Bone marrow (tissue), 2 donors: ENCODE measurements at regions not wholly inside any gene's neighbourhood (a gene's known extent, or its start where the extent isn't known, plus 50 kb on each side); places are given as distances from the start of the nearest gene placed in this dataset.
"Not testable (repeated sequence)": the region's sequence is repeated elsewhere in the genome, so short reads cannot be mapped to it uniquely, and the experiment has no call there.

ENCODE experiments used
- DNase-seq, 2 donors: peaks; one replicate each; lab custom pipeline; 2025; lab: John Stamatoyannopoulos, UW

DNA sequence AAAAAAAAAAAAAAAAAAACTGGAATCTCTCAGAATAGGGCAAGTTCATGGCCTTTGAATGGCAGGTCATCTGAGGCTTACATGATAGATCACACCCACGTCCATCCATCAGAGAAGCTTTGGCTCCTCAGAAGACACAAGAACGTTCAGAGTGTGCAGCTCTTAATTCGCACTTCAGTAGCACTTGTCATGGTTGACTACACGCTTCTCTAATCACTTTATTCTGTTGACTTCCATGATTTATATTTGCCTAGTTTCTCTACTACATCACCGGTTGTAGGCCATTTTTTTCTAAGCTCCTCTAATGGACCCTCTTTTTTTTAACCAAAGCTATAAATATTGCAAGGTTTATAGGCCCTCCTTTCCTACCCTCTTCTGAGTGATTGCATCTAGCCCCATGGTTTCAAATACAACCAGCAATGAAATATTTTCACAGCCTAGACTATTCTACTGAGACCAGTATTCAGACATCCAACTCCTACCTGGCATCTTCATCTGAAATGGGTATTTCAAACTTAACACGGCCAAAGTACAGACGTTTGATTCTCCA lies 305.4 kb upstream of the CELF2 start:
- no peak for DNase-seq

DNA sequence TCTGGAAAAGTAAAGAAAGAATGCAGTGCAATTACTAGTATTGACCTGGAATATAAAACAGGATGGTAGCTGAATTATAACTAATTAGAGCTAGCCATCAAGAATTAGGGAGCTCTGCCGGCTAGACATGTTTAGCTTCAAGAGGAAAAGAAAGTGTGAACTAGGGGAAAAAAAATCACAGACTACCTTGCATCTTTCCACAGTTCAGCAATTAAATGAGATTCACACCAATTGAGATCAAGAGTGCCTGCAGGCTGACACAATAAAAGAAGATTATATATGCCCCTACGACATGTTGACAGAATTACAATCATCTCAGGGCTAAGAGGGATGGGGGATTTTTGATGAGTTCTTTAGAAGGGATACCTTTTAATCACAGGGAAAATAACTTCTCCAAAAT lies 303.3 kb upstream of the CELF2 start:
- no peak for DNase-seq

DNA sequence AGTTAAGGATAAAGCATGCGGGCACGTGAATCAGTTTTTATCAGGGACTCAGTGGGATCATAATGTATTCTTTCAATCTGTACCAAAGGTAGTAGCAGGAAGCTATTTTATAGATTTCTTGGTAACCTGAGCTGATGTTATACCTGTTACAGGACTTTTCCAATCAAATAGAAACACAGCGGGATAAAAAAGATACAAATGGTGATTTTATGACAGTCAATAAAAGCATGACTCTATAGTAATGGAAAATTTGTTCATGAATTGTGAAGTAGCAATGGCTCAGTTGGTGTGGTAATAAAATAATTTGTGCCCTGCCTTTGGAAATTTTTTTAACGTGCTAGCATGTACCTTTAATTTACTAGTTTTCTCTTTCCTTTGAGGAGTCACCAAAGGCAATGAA lies 300.7 kb upstream of the CELF2 start:
- DNase-seq = no peak

DNA sequence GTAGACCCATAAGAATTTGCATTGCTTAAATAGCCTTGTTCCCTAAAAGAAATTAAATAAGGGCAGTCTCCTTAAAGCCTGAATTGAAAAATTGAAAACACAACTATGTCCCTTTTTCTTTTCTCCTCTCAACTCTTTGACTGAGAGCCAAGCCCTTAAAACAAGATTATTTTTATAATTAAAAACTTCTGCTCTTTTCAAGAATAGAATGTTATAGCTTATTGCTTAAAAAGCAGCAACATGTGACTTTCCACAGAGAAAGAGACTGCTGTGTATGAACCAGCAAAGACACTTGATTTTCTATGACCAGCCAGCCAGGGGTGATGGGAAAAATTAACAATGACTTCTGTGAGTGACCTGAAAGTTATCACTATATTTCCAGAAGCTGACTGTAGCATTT lies 295.2 kb upstream of the CELF2 start:
- DNase-seq = no peak

DNA sequence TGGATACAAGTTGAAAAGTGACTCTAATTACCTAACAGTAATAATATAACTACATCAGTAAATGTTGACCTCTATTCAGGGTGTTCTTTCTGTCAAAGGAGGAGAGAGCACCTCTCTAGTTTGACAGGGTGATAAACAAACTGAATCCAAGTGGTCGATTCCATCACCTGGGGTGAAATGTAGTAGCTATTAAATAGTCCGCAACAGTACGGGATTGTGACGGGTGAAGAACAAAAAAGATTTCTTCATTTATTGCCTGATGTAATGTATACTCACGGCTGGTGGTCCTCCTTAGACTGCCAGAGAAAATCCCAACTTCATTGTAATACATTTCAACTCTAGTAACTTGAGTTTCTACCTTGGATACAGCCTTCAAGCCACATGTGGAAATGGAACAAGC lies 292.5 kb upstream of the CELF2 start:
- DNase-seq = no peak

DNA sequence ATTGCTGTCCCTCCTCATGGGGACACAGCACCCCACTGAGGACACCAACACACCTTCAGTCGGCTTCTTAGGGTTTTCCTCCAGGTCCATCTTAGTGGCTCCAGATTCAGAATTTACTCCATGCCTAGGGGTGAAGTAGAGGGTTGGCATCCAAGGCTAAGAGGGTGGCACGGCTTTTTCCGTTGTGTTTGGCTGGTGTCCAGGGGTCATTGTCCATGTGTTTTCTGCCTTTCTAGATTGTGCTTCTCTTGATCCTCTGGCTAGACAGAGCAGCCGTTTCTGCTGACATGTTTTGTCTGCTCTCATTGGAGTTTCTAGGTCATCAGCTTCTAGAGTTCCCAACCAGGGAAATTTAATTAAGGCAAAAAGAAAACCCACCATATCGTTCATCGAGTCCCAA lies 291.6 kb upstream of the CELF2 start:
- DNase-seq = no peak

DNA sequence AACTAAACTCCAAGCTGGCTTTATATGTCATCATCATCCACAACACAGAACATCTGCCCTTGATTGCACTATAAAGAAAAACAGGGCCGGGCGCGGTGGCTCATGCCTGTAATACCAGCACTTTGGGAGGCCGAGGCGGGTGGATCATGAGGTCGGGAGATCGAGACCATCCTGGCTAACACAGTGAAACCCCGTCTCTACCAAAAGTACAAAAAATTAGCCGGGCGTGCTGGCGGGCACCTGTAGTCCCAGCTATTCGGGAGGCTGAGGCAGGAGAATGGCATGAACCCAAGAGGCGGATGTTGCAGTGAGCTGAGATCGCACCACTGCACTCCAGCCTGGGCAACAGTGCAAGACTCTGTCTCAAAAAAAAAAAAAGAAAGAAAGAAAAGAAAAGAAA lies 290.3 kb upstream of the CELF2 start:
- not testable (repeated sequence) for DNase-seq

DNA sequence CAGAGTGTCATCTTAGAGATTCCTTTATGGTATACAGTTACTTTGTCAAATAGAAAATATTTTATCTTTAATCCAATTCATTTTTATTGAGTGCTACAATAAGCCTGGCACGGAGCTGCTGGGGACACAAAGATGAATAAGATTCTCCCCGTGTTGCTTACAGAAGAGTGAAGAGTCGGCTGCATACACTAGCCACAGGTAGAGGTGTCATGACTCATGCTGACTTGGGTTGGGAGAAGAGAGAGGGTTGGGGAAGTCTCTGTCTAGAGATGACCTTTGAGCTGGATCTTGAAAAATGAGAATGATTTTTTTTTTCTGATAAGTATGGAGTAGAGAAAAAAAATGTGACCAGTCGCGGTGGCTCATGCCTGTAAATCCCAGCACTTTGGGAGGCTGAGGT lies 289.9 kb upstream of the CELF2 start:
- no peak for DNase-seq

DNA sequence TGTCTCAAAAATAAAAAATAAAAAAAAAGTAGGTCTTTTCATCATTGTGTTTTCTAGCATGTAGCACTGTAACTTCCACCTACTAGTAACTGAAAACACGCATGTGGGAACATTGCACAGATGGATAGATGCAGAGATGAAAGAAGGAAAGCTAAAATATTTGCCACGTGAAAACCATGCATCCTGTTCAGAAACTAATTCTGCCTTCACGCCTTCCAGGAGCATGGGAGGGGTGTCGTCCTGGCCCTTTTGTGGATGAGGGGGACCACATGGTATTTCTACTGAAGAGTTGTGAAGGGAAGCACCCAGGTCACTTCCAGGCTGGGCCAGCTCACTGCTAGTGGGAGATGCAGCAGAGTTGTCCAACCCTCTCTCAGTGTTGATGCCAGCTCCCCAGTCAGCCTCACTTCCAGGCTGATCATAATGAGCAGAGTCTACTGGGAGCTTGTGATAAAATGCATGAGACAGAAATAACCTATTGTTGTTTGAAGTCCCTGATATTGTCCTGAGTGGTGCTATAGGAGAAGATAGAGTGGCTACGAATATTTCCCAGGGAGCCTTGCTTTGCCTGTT lies 287.1 kb upstream of the CELF2 start:
- DNase-seq = no peak

DNA sequence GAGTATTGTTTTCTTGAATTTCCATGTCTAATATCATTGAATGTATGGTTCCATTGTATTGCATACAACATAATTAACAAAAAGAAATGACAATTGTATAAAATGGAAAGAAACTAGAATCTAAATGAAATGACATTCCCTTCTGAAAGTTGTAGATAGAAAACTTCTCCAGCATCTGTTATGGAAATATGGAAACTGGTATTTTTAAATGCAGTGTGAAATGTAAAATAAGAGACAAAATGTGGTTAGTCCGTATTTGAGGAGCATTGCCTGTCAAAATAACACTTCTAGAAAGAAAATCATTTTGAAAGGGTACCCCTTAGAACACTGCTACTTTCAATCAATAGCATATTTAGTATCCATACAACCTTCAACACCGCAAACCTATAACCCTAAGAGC lies 286.3 kb upstream of the CELF2 start:
- DNase-seq = no peak

DNA sequence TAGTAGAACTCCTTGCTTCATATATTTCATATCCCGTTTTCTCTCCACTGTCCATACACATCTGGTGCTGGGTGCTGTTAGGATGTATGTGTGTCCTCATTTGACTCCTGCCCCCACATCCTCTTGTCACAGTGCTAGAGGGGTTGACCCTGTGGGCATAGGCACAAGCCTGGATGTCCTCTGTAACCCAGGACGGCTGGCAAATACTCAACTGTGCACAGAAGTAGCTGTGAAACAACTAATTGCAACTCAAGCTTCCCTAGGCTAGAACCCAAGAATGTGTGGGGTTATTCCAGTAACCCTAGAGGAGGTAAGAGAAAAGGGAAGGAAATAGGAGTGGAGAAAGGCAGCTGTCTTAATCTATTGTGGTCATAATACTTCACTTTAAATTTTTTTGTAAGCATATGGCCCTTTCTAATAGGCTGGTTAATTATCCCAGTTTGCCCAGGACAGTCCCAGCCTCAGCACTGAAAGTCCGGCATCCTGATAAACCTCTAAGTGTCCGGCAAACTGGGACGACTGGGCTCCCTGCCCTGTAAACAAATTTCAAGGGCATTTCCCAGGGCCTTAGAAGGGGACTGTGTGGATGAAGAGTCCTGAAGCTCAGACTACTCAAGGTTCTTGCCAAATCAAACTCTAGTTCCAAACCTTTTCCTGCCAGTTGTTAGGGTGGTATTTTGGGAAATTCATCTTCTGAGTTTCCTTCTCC lies 283.2 kb upstream of the CELF2 start:
- DNase-seq = no peak

DNA sequence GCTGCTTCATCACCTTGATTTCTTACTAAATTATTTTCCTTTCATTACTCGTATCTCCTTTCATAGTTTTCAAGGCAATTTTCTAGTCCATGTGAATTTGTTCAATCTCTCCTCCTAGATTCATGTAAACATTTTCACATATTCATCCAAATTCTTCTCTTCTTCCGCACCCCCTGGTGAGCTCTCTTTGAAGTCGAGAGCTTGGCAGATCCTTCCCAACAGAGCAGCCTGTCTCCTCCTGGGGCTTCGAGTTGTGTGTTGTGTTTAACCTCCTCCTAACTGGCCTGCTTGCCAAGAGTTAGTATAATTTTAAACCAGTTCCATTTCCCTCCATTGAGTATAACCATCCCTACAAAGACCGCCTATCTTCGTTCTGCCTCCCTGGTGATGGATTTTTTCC lies 272.4 kb upstream of the CELF2 start:
- DNase-seq = no peak

DNA sequence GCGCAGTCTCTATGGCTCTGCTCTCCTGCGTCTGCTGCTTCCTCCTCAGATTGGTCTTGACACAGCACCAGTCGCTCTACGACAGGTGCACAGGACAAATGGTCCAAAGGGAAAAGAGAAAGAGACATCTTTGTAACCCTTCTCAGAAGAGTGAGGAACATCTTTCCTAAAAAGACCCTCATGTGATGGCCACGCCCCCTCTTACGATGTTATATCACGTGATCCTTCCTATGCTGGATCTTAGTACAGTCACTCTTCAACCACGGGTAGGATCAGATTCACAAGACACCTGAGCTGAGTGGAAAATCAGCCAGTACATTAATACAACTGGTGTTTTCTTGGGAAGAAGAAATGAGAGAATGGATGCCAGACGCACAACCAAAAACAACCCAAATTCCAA lies 262.2 kb upstream of the CELF2 start:
- no peak for DNase-seq

DNA sequence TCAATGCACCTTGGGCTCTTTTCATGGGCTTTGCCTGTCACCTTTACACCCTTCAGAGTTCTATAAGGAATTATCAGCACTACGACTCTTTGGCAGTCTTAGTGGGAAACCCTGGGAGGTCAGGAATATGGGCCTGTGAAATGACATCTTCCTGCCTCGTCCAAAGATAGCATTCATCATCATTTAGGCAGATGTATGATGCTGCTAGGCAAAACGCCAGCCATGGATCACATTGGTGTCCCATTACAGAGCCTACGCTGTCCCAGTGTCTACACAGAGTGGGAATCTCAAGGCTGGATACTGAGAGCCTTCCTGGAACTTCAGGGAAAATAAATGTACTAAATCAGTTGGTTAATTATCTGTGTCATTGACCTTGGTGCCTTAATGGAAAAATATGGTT lies 259.4 kb upstream of the CELF2 start:
- DNase-seq = no peak

DNA sequence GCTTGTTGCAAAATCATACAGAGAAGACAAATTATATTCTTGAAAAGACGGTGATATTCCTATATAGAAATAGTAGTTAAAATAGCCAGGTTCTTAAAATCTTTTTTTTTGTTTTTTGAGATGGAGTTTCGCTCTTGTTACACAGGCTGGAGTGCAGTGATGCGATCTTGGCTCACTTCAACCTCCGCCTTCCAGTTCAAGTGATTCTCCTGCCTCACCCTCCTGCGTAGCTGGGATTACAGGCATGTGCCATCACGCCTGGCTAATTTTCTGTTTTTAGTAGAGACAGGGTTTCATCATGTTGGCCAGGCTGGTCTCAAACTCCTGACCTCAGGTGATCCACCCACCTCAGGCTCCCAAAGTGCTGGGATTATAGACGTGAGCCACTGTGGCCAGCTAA lies 257.9 kb upstream of the CELF2 start:
- DNase-seq = not testable (repeated sequence)

DNA sequence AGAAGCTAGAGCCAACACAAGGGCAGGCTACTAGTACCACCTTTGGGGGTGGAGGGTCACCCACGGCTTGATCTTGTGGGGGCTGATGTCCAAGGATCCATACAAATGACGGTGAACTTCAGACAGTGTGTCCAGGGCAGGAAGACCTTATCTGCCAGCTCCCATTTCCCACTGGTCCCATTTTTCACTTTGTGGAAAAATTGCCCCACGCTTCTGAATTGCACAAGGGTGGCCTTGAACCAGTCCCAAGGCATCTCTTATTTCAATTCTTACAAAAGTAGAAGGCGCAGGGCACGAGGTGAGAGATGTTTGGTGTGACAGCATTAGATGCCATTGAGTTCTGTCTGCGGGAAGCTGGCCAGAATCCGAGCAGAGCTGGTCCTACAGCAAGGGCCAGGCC lies 252.7 kb upstream of the CELF2 start:
- DNase-seq = no peak

DNA sequence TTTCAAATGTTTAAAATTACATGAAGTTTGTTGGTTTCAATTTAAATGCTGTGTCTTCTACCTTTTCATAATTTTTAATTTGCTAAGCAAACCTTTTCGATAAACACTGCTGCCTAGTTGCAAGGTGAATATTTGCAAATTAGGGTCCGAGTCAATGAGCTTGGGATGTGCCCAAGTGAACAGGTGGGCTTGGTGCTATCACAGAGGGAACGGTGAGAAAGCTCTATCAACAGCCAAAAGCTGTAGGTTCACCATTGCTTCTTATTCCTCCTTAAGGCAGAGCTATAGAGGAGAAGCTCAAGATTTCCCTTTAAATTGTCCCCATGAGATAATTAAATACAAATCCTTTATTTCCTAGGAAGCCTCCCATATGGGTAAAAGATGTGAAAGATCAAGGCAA lies 245.3 kb upstream of the CELF2 start:
- no peak for DNase-seq

DNA sequence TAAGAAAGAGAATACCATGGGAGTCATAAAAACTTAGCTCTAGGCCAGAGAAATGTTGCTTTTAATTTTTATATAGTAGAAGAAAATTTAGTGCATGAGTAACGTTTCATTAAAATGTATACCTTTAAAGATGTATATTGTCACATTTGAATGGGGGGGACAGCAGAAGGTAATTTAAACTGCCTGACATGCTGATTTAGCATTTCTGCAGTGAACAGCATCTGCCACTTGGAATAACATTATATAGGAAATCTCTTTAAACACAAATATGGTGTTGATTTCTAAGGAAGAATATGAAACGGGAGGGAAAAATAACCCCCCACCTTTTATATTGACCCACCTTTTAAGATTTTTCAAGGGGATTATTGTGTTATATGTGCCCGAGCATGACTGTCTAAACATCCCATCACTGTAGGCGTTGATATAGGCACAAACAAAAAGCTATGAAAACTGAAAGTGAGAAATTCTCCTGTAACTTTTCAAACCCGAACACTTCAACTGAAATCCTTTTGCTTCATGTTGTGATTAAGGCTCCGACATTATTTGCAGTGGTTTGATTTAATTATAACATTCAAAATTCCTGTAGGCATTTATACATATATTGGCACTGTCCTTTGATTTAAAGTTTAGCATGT lies 244.7 kb upstream of the CELF2 start:
- no peak for DNase-seq

DNA sequence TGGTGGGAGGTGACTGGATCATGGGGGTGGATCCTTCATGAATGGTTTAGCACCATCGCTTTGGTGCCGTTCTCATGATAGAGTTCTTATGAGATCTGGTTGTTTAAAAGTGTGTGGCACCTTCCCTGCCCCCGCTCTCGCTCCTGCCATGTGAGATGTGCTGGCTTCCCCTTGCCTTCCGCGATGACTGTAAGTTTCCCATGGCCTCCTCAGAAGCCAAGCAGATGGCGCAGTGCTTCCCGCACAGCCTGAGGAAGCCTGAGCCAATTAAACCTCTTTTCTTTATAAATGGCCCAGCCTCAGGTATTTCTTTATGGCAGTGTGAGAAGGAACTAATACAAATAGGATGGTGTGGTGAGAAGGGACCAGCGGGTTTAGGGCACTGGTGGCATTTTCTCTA lies 243.3 kb upstream of the CELF2 start:
- no peak for DNase-seq

DNA sequence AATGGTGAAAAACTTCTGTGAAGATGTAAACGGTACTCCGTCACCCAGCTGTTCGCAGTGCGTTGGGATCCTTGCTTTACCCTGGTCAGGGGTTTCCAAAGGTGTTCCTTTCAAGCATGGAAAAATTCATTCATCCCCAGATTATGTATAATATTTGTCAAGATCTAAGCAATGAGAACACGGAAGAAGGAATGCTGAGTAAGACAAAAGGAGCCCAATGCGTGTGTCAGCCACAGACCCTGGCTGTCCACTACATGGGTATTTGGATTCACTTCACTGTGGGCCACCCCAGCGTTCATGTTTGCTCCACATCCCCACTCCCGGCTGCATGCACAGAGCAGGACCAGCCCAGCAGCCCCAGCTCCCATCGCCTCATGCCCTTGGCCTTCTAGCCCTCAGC lies 241.3 kb upstream of the CELF2 start:
- DNase-seq = no peak

DNA sequence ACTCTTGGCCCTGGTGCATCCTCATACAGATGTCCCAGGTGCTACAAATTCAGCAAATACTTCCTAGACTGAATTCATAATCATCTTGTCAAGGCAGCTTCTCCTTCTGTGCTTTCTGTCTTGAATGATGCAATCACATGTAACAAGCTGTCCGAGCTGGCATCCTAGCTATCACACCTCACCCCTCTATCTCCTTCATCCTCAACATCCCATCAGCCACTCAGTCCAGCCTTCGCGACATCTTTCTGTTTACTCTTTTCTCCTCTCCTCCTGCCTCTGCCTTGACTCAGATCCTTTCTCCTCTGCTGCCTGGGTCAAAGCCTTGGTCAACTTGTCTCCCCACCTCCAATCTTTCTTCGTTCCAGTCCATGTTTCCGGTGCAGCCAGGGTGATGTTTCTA lies 240.4 kb upstream of the CELF2 start:
- DNase-seq = no peak

DNA sequence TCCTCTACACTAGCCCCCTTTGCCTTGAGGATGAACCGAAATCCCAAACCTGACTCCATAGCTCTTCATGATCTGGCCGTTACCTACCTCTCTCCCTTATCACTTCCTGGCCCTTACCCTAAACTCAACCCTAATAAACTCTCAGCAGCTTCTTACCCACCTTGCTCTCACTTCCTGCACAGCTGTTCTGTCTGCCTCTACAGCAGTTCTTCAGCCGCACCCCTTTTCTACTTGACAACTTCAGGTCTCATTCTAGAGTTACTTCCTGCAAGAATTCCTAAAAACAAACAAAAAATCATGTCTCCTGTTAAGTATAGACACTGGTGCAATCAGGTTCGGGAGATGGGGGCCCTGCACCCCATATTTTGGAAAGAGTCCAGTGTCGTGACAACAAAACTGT lies 239.9 kb upstream of the CELF2 start:
- no peak for DNase-seq

DNA sequence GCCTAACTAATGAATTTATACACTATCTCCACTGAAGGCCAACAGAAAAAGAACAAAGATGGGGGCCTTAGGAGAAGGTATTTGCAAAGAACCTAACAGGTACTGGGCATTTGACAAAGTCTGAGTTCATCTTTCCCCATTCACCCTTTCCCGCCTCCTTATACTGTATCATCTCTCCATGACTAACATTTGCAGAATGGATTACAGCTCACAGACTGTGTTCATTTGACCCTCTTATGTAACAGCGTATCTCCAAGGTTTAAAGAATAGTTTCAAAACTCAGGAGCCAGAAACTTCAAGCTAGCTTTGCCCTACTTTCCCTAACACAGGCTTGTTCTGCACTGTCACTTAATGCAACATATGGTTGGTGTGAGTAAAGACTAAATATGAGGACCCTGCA lies 238.7 kb upstream of the CELF2 start:
- DNase-seq = no peak

DNA sequence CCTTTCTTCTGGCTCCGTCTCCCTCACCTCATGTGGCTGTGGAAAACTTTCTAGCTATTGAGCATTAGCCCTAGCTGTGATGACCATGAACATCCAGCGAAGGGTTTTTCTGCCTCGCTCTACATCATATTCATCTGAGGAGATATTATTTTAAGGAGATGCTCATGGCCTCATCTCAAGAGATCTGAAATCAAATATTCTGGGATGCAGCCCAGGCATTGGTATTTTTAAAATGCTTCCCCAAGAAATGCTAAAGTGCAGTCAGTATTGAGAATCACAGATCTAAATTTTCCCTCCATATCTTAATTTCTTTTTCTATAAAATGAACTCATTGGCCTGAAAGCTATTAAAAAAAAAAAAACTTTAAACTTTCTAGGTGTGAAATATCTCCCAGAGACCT lies 238.2 kb upstream of the CELF2 start:
- DNase-seq = no peak
